ENCODE measurements at regions not wholly inside any gene's neighbourhood (a gene's known extent, or its start where the extent isn't known, plus 50 kb on each side); places are given as distances from the start of the nearest gene placed in this dataset.

GRCh38 chr1:234839663-234840062, 229.7 kb upstream of the IRF2BP2 start:
- no peak for TF ChIP-seq CTCF (IDR thresholded peaks at IDR 0.05)
- no peak for TF ChIP-seq POLR2AphosphoS5 (IDR thresholded peaks at IDR 0.05; ENCODE audit: low read depth, low read length)
- no peak for TF ChIP-seq REST (IDR thresholded peaks at IDR 0.05; ENCODE audit: insufficient read depth in 1 of 2, low read depth in 2 of 2, low read length in 1 of 2)
- TF ChIP-seq TCF7L2 (IDR thresholded peaks at IDR 0.05; ENCODE audit: low read depth, low read length), result no peak

Data from Panc1 (cell line).